SK-N-SH treated with all-trans-retinoic acid at 6 μM for 48 hours (cell line): ENCODE measurements at regions not wholly inside any gene's neighbourhood (a gene's known extent, or its start where the extent isn't known, plus 50 kb on each side); places are given as distances from the start of the nearest gene placed in this dataset.

Experiments
- ATAC-seq: fragments of 200-7000 bp; cut with Tn5 transposase; 3 replicates; pipeline ENCODE4 v1.9.1; 2020; ENCODE audit warnings: mild to moderate bottlenecking, moderate library complexity
- BACH2 ChIP-seq: fragments of 250-450 bp; sonication (Bioruptor Pico); IDR thresholded peaks from 2 replicates; pipeline ENCODE4 v1.9.0; 2021; ENCODE audit warnings: mild to moderate bottlenecking, borderline replicate concordance
- CREB5 ChIP-seq: fragments of 250-450 bp; sonication (Bioruptor Pico); IDR thresholded peaks from 2 replicates; pipeline ENCODE4 v1.5.1; 2020; ENCODE audit warnings: low read depth, mild to moderate bottlenecking, moderate library complexity
- CSDC2 ChIP-seq: fragments of 250-450 bp; sonication (Bioruptor Pico); IDR thresholded peaks from 2 replicates; pipeline ENCODE4 v1.5.0; 2020; ENCODE audit warnings: mild to moderate bottlenecking, moderate library complexity
- CSRNP3 ChIP-seq: fragments of 250-450 bp; sonication (Bioruptor Pico); IDR thresholded peaks from 2 replicates; pipeline ENCODE4 v1.5.1; 2021; ENCODE audit warnings: mild to moderate bottlenecking, moderate library complexity
- ESRRG ChIP-seq: fragments of 250-450 bp; sonication (Bioruptor Pico); IDR thresholded peaks from 2 replicates; pipeline ENCODE4 v1.6.1; 2021; ENCODE audit warnings: mild to moderate bottlenecking
- GLIS3 ChIP-seq: fragments of 250-450 bp; sonication (Bioruptor Pico); IDR thresholded peaks from 2 replicates; pipeline ENCODE4 v1.5.0; 2020; ENCODE audit warnings: mild to moderate bottlenecking, moderate library complexity
- ISL1 ChIP-seq: fragments of 250-450 bp; sonication (Bioruptor Pico); IDR thresholded peaks from 2 replicates; pipeline ENCODE4 v2.1.2; 2022; ENCODE audit warnings: mild to moderate bottlenecking, moderate library complexity
- OSR1 ChIP-seq: fragments of 250-450 bp; sonication (Bioruptor Pico); IDR thresholded peaks from 2 replicates; pipeline ENCODE4 v1.8.0; 2022; ENCODE audit warnings: moderate library complexity, mild to moderate bottlenecking, inconsistent platforms
- PATZ1 ChIP-seq: fragments of 250-450 bp; sonication (Bioruptor Pico); IDR thresholded peaks from 2 replicates; pipeline ENCODE4 v1.8.0; 2020; ENCODE audit warnings: mild to moderate bottlenecking, moderate library complexity, borderline replicate concordance
- POU6F1 ChIP-seq: fragments of 250-450 bp; sonication (Bioruptor Pico); IDR thresholded peaks from 2 replicates; pipeline ENCODE4 v1.8.0; 2021; ENCODE audit warnings: low read depth, mild to moderate bottlenecking, moderate library complexity, borderline replicate concordance
- PPARA ChIP-seq: fragments of 250-450 bp; sonication (Bioruptor Pico); IDR thresholded peaks from 2 replicates; pipeline ENCODE4 v1.5.0; 2020; ENCODE audit warnings: mild to moderate bottlenecking, borderline replicate concordance
- RARB ChIP-seq: fragments of 250-450 bp; sonication (Bioruptor Pico); IDR thresholded peaks from 2 replicates; pipeline ENCODE4 v1.8.0; 2021; ENCODE audit warnings: mild to moderate bottlenecking, moderate library complexity
- SNAI2 ChIP-seq: fragments of 250-450 bp; sonication (Bioruptor Pico); IDR thresholded peaks from 2 replicates; pipeline ENCODE4 v1.5.0; 2020; ENCODE audit warnings: mild to moderate bottlenecking, moderate library complexity
- TCF4 ChIP-seq: fragments of 250-450 bp; sonication (Bioruptor Pico); IDR thresholded peaks from 2 replicates; pipeline ENCODE4 v1.8.0; 2021; ENCODE audit warnings: mild to moderate bottlenecking, moderate library complexity, borderline replicate concordance
- TOX ChIP-seq: fragments of 250-450 bp; sonication (Bioruptor Pico); IDR thresholded peaks from 2 replicates; pipeline ENCODE4 v1.8.0; 2021; ENCODE audit warnings: mild to moderate bottlenecking, moderate library complexity, borderline replicate concordance
- TSHZ2 ChIP-seq: fragments of 250-450 bp; sonication (Bioruptor Pico); IDR thresholded peaks from 2 replicates; pipeline ENCODE4 v1.5.0; 2020; ENCODE audit warnings: mild to moderate bottlenecking, moderate library complexity
- ZFP3 ChIP-seq: fragments of 250-450 bp; sonication (Bioruptor Pico); IDR thresholded peaks from 2 replicates; pipeline ENCODE4 v1.5.0; 2020; ENCODE audit warnings: mild to moderate bottlenecking, moderate library complexity
- ZFP30 ChIP-seq: fragments of 450-650 bp; formaldehyde crosslinking; IDR thresholded peaks from 2 replicates; pipeline ENCODE4 v1.5.0; 2022; ENCODE audit warnings: mild to moderate bottlenecking, moderate library complexity
- ZNF565 ChIP-seq: fragments of 450-650 bp; formaldehyde crosslinking; conservative IDR thresholded peaks from 2 replicates; pipeline ENCODE4 v1.5.0; 2020; ENCODE audit warnings: low read depth, mild to moderate bottlenecking, moderate library complexity

GRCh38 chr10:128237710-128238109 is 111.5 kb upstream of the MKI67 start:
- no peak for ATAC-seq
- TF ChIP-seq ISL1 (no peak), GLIS3 (CRISPR knock-in tag) (no peak), ESRRG (CRISPR knock-in tag) (no peak), ZFP30 (no peak), TSHZ2 (CRISPR knock-in tag) (no peak), CREB5 (CRISPR knock-in tag) (no peak), PATZ1 (CRISPR knock-in tag) (no peak), CSDC2 (CRISPR knock-in tag) (no peak), TCF4 (no peak), ZFP3 (CRISPR knock-in tag) (no peak), PPARA (CRISPR knock-in tag) (no peak), TOX (CRISPR knock-in tag) (no peak)
- TF ChIP-seq, all 23 proteins: peak for 0

GRCh38 chr10:128241023-128241422 is 114.8 kb upstream of the MKI67 start:
- no peak for ATAC-seq
- TF ChIP-seq RARB (CRISPR knock-in tag) (no peak), OSR1 (CRISPR knock-in tag) (no peak), BACH2 (CRISPR knock-in tag) (no peak), CSRNP3 (CRISPR knock-in tag) (no peak)

- no peak for ATAC-seq
- no peak for TF ChIP-seq BACH2 (CRISPR knock-in tag)
- TF ChIP-seq TSHZ2 (CRISPR knock-in tag), result no peak
- TF ChIP-seq SNAI2 (CRISPR knock-in tag), result no peak
- TF ChIP-seq ESRRG (CRISPR knock-in tag), result no peak
- TF ChIP-seq RARB (CRISPR knock-in tag), result no peak
- no peak for TF ChIP-seq ZFP30
- no peak for TF ChIP-seq TCF4
Measured at GRCh38 chr10:128242641-128243040, 116.4 kb upstream of the MKI67 start.

GRCh38 chr10:128245026-128245425 is 118.8 kb upstream of the MKI67 start:
- no peak for TF ChIP-seq TSHZ2 (CRISPR knock-in tag)
- no peak for TF ChIP-seq CSRNP3 (CRISPR knock-in tag)
- no peak for TF ChIP-seq TCF4
- no peak for TF ChIP-seq POU6F1 (CRISPR knock-in tag)
- no peak for TF ChIP-seq ESRRG (CRISPR knock-in tag)
- no peak for TF ChIP-seq ZNF565 (CRISPR knock-in tag)
- no peak for TF ChIP-seq ISL1
- TF ChIP-seq, all 23 proteins: peak for 0
- no peak for ATAC-seq
